Effector memory CD8-positive, alpha-beta T cell (primary cell): ENCODE measurements at regions not wholly inside any gene's neighbourhood (a gene's known extent, or its start where the extent isn't known, plus 50 kb on each side); places are given as distances from the start of the nearest gene placed in this dataset.
A peak's percentile ranks its signal among the peaks of the same experiment; 100 is the strongest.

ENCODE experiments used
- ATAC-seq: fragments of 150-1000 bp; cut with Tn5 transposase; replicated peaks from 2 replicates; pipeline ENCODE4 v1.10.0; 2021; ENCODE audit warnings: mild to moderate bottlenecking, moderate library complexity
- DNase-seq, 3 experiments: peaks; one replicate each; pipeline ENCODE4 v3.0.0; 2021
- H3K27ac Mint-ChIP-seq, 2 donors: one replicate each; pipeline ENCODE4 v1.8.0; 2022; ENCODE audit warnings: mild to moderate bottlenecking in 2 of 2, mixed read lengths in 2 of 2, moderate library complexity in 2 of 2
- H3K27me3 Mint-ChIP-seq, 2 donors: one replicate each; pipeline ENCODE4 v1.8.0; 2022; ENCODE audit warnings: mixed read lengths in 2 of 2
- H3K36me3 Mint-ChIP-seq: one replicate; pipeline ENCODE4 v1.8.0; 2022; ENCODE audit warnings: mild to moderate bottlenecking, moderate library complexity, mixed read lengths; ENCODE audit not compliant: insufficient read depth
- H3K4me1 Mint-ChIP-seq, 2 donors: one replicate each; pipeline ENCODE4 v1.8.0; 2022; ENCODE audit warnings: low read depth in 2 of 2, mixed read lengths in 2 of 2
- H3K4me3 Mint-ChIP-seq, 2 donors: one replicate each; pipeline ENCODE4 v1.8.0; 2022; ENCODE audit warnings: mild to moderate bottlenecking in 2 of 2, mixed read lengths in 2 of 2, moderate library complexity in 2 of 2
- H3K9me3 Mint-ChIP-seq, 2 donors: one replicate each; pipeline ENCODE4 v1.8.0; 2022; ENCODE audit warnings: mixed read lengths in 2 of 2

GRCh38 chr1:94743862-94744261 is 76.3 kb upstream of the SLC44A3 start:
- DNase-seq (no peak), ATAC-seq (no peak)

DNA sequence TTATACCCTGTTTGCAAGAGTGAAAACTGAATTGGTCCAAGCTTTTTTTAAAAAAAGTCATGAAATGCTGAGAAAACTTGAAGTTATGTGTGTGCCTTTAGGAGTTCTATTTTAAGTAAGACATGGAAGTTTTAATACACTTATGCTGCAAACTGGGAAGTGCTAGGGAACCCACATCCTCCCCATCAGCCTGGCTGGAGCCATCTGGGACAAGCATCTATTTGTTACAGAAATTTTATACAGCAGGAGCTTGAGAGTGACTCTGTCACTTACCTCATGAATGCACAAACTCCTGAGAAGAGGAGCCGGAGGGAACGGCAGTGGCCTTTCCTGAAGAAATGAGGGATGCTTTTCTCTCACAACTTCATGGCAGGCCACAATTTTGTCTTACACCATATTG is 78.2 kb upstream of the SLC44A3 start:
- Mint-ChIP-seq H3K9me3 (no peaks in the 10 kb centered on the region), H3K36me3 (no peaks in the 10 kb centered on the region), H3K27me3 (peaks cover 26 to 39% of the 10 kb centered on the region in 2 donors), H3K4me1 (no peaks in the 10 kb centered on the region), H3K27ac (no peak overlapping the region), H3K4me3 (no peak overlapping the region)
- ATAC-seq (no peak), DNase-seq (no peak)

More at GRCh38 chr1:94743862-94744261, 76.3 kb upstream of the SLC44A3 start:
- Mint-ChIP-seq H3K9me3 (no peaks in the 10 kb centered on the region), H3K4me1 (no peaks in the 10 kb centered on the region), H3K36me3 (no peaks in the 10 kb centered on the region), H3K27ac (no peak overlapping the region), H3K4me3 (no peak overlapping the region), H3K27me3 (peaks cover 18 to 32% of the 10 kb centered on the region in 2 donors)

GRCh38 chr1:94741510-94741909 is 78.6 kb upstream of the SLC44A3 start:
- peaks cover 30 to 38% of the 10 kb centered on the region in 2 donors for H3K27me3 Mint-ChIP-seq
- DNase-seq (no peak), ATAC-seq (no peak)
- H3K4me3 Mint-ChIP-seq: no peak overlapping the region
- no peak overlapping the region for H3K27ac Mint-ChIP-seq
- no peaks in the 10 kb centered on the region for H3K36me3 Mint-ChIP-seq
- H3K4me1 Mint-ChIP-seq: no peaks in the 10 kb centered on the region
- H3K9me3 Mint-ChIP-seq: no peaks in the 10 kb centered on the region

- Mint-ChIP-seq H3K27me3 (peaks cover 26 to 39% of the 10 kb centered on the region in 2 donors), H3K27ac (no peak overlapping the region), H3K4me1 (peaks cover 0 to 2% of the 10 kb centered on the region in 2 donors), H3K4me3 (no peak overlapping the region), H3K36me3 (no peaks in the 10 kb centered on the region), H3K9me3 (no peaks in the 10 kb centered on the region)
- ATAC-seq: no peak
- no peak for DNase-seq
These were observed 80.6 kb upstream of the SLC44A3 start for GRCh38 chr1:94739521-94740061.

DNA sequence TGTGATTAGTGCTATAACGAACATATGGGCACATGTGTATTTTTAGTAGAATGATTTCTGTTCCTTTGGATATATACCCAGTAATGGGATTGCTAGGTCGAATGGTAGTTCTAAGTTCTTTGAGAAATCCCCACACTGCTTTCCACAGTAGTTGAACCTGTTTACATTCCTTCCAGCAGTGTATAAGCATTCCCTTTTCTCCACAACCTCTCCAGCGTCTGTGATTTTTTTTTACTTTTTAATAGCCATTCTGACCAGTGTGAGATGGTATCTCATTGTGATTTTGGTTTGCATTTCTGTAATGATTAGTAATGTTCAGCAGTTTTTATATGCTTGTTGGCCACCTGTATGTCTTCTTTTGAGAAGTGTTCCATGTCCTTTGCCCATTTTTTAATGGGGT is 81.8 kb upstream of the SLC44A3 start:
- Mint-ChIP-seq H3K4me3 (no peak overlapping the region), H3K36me3 (no peaks in the 10 kb centered on the region), H3K27ac (no peak overlapping the region)

GRCh38 chr1:94737124-94737998 is 82.8 kb upstream of the SLC44A3 start:
- DNase-seq (no peak), ATAC-seq (no peak)
- H3K4me1 Mint-ChIP-seq: peaks cover 0 to 2% of the 10 kb centered on the region in 2 donors
- H3K27me3 Mint-ChIP-seq: peaks cover 21 to 36% of the 10 kb centered on the region in 2 donors
- no peaks in the 10 kb centered on the region for H3K36me3 Mint-ChIP-seq
- H3K4me3 Mint-ChIP-seq: no peak overlapping the region
- no peak overlapping the region for H3K27ac Mint-ChIP-seq
- H3K9me3 Mint-ChIP-seq: no peaks in the 10 kb centered on the region

More for the DNA sequence above, 81.8 kb upstream of the SLC44A3 start:
- H3K9me3 Mint-ChIP-seq: no peaks in the 10 kb centered on the region
- H3K27me3 Mint-ChIP-seq: peaks cover 21 to 36% of the 10 kb centered on the region in 2 donors
- peaks cover 0 to 2% of the 10 kb centered on the region in 2 donors for H3K4me1 Mint-ChIP-seq
- ATAC-seq (no peak), DNase-seq (no peak)

GRCh38 chr1:94736549-94736948 is 83.6 kb upstream of the SLC44A3 start:
- ATAC-seq: no peak
- Mint-ChIP-seq H3K4me3 (no peak overlapping the region), H3K9me3 (no peaks in the 10 kb centered on the region), H3K4me1 (peaks cover 0 to 2% of the 10 kb centered on the region in 2 donors), H3K36me3 (no peaks in the 10 kb centered on the region), H3K27me3 (peaks cover 21 to 43% of the 10 kb centered on the region in 2 donors), H3K27ac (no peak overlapping the region)
- no peak for DNase-seq

- Mint-ChIP-seq H3K4me3 (no peak overlapping the region), H3K4me1 (peaks cover 0 to 2% of the 10 kb centered on the region in 2 donors), H3K9me3 (no peaks in the 10 kb centered on the region), H3K27ac (no peak overlapping the region), H3K27me3 (peaks cover 21 to 47% of the 10 kb centered on the region in 2 donors), H3K36me3 (no peaks in the 10 kb centered on the region)
- ATAC-seq (no peak), DNase-seq (no peak)
These were observed 84.1 kb upstream of the SLC44A3 start for GRCh38 chr1:94736073-94736472.

GRCh38 chr1:94734963-94735901 is 84.9 kb upstream of the SLC44A3 start:
- Mint-ChIP-seq H3K4me3 (no peak overlapping the region), H3K27me3 (peaks cover 21 to 47% of the 10 kb centered on the region in 2 donors), H3K27ac (peak overlapping the region in 1 of 2 donors; percentile 36), H3K9me3 (no peaks in the 10 kb centered on the region), H3K36me3 (no peaks in the 10 kb centered on the region), H3K4me1 (peaks cover 0 to 2% of the 10 kb centered on the region in 2 donors)
- no peak for DNase-seq
- ATAC-seq: no peak

DNA sequence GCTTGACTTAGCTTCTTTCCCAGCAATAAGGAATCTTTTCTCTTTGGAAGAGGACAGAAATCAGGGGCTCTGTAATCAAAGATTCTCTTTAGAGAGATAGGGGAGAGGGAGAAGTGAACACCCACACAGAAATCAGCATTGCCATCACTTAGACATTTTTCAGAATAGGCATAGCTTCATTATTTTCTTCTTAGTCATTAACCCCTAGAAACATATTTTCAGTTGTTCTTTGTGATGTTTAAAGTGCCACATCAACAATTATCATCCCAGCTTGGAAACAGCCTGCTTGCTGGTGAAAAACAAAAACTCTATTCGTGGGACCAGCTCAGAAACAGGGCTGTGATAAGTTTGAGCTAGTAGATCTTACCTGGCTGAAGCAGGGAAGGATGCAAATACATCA is 88.3 kb upstream of the SLC44A3 start:
- peaks cover 0 to 2% of the 10 kb centered on the region in 2 donors for H3K4me1 Mint-ChIP-seq
- DNase-seq: no peak
- H3K4me3 Mint-ChIP-seq: no peak overlapping the region
- H3K27ac Mint-ChIP-seq: no peak overlapping the region
- H3K36me3 Mint-ChIP-seq: no peaks in the 10 kb centered on the region
- H3K27me3 Mint-ChIP-seq: peaks cover 12 to 29% of the 10 kb centered on the region in 2 donors
- H3K9me3 Mint-ChIP-seq: no peaks in the 10 kb centered on the region
- ATAC-seq: no peak

DNA sequence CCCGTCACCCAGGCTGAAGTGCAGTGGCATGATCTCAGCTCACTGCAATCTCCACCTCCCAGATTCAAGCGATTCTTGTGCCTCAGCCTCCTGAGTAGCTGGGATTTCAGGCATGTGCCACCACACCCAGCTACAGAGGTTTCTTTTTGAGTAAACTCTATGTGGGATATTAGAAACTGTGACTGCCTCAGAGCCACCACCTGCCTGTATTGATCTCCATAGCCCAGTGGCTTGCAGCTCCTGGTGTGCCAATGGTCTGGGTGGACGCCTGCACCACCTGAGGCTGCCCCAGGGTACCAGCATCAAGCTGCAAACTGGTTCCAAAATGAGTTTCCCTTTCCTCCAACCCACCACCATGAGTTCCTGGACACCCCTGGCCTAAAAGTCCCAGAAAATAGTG is 89.7 kb upstream of the SLC44A3 start:
- Mint-ChIP-seq H3K27ac (no peak overlapping the region), H3K4me3 (no peak overlapping the region), H3K9me3 (no peaks in the 10 kb centered on the region), H3K27me3 (peaks cover 9 to 21% of the 10 kb centered on the region in 2 donors), H3K4me1 (peaks cover 0 to 2% of the 10 kb centered on the region in 2 donors), H3K36me3 (no peaks in the 10 kb centered on the region)
- no peak for ATAC-seq
- DNase-seq: no peak

GRCh38 chr1:94729267-94729666 is 90.9 kb upstream of the SLC44A3 start:
- H3K4me3 Mint-ChIP-seq: no peak overlapping the region
- ATAC-seq: no peak
- H3K9me3 Mint-ChIP-seq: no peaks in the 10 kb centered on the region
- peaks cover 0 to 11% of the 10 kb centered on the region in 2 donors for H3K27me3 Mint-ChIP-seq
- H3K27ac Mint-ChIP-seq: no peak overlapping the region
- no peaks in the 10 kb centered on the region for H3K4me1 Mint-ChIP-seq
- H3K36me3 Mint-ChIP-seq: no peaks in the 10 kb centered on the region
- no peak for DNase-seq
